GM18520 (cell line): ENCODE measurements at regions not wholly inside any gene's neighbourhood (a gene's known extent, or its start where the extent isn't known, plus 50 kb on each side); places are given as distances from the start of the nearest gene placed in this dataset.

Experiments used
- ATAC-seq: cut with Tn5 transposase; IDR thresholded peaks from one replicate; pipeline ENCODE4 v1.9.1; 2021; ENCODE audit not compliant: unreplicated experiment

DNA sequence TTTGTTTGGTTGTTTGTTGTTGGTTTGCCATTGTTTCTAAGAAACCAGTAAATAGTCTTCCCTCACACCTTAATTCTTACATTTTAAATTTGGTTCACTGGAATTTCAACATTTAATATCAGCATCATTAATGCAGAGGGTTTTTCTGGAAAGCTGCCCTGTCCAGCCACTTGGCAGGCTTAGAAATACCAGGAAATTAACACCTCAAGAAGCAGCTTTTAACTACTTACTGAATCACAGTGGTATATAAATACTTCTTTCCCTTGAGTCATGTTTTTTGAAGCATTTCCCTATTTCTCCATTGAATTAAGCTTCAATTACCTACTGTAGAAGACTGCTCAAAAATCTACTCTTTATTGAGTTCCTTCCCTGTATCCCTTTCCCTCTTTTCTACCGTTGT, 1221.1 kb upstream of the ADGRL3 start:
- no peak for ATAC-seq

DNA sequence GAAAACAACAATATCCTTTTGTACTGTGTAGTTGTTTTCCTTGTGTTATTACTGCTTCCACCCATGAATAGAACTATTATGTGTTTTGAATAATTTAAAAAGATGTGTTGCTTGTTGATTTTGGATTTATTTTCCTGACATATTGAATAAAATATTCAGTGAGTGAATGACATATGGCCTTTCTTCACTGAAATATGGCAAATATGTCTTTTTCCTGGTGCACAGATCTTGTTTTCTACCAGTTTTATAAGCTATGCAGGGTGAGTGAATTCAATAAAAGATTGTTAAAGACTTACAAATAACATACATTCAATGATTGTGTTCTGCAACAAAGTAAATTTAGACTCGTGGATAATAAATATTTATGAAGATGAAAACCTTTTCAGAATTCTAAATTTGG, 1216.3 kb upstream of the ADGRL3 start:
- no peak for ATAC-seq

DNA sequence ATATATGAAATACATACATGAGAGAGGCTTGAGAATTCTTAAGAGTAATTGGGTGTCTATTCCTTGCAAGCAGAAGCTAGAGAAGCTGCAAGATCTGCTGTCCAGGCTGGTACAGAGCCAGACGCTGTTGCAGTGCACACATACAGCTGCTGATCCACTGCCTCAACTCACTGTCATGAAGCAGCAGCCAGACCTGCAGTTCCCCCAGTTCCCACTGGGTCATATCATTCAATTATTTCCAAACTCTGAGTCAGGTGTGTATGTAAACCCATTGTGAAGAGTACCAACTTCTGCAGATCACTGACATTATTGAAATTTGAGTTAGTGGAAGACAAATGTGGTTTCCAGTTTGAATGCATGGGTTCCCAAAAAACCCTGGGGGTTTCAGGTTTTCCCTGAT, 1212.8 kb upstream of the ADGRL3 start:
- ATAC-seq = no peak

DNA sequence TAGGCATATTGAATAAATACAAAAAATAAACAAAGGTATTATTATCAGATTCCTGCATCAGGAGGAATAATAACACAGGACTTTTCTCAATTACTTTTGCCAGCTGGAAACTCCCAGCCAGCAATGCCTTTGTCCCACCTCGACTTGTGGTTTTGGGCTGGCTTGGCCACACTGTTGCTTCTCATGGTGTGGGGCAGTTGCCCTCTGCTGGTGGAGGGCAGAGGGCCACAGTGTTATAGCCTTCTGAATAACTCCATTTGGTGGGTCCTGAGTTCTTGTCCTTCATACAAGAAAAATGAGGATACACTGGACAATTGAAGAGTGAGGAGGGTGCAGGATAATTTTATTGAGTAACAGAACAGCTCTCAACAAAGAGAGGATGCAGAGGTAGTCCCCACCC, 1206.0 kb upstream of the ADGRL3 start:
- no peak for ATAC-seq

DNA sequence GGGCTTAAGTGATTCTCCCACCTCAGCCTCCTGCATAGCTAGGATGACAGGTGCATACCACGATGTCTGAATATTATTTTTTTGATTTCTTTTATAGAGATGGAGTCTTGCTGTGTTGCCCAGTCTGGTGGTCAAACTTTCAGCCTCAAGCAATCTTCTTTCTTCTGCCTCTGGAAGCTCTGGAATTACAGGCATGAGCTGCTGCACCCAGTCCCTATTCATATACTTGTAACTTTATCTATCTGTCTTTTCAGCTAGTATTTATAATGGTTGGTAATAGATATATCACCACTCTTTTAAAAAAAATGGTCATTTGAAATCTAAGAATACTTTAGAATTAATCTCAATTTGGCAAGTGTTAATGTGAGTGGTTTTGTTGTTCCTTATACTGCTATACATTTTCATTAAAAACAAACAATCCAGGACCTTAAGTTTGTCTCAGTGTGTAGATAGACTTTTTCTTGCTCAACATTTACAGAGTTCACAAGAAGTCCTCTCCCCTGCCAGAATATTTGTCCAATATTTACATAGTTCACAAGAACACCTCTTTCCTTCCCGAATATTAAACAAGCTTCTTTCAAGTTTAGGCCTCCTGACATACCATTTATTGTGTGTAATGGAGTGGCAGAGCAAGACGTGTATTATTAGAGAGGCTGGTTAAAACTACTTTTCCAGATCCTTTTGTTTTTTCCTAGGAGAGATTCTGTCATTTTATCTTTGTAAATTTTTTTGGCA, 1197.4 kb upstream of the ADGRL3 start:
- ATAC-seq = no peak

DNA sequence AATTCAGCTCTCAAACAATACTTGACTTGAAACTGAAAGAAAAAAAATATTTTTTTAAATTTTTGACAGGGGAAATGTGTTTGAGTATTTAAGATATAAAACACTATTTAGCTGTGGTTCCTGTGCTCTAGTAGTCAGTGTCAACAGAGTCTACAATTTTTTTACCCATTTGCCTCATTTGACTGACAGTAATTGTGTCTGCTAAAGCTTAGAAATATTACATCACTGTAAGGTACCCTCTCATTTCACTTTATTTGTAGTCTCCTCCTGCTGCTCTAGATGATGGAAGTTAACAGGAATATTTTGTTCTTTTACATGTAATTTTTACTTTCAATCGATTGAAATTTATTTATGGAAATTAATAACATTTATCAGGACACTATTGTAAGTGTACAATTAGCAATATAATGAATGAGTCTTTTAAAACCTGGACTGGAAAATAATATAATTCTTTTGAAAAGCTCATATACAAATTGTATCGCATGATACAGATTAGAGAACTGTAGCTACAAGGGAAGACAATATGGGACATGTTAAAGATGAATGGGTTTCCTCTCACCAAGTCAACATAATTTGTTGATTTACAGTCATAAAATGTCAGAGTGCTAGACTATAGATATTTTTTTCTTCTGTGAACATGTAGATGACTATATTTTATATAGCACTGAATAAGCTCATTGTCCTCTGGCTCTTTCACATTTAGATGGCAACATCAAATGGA, 1186.5 kb upstream of the ADGRL3 start:
- ATAC-seq = no peak

DNA sequence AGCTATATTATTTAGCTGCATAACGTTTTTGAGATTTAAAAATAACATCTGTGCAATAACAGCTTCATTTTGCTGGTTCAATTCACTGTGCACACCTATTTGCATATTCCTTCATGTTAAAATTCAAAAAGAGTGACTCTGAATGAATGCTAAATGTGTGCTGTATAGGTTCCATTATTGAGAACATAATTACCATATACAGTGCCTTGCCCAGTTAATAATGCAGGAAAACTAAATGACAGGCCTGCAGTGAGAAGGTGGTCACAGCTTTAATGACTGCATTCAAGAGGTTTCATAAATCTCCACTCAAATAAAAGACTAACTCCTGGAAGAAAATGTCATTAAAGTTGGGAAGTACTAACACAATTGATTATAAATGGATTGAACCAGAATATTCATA, 1183.2 kb upstream of the ADGRL3 start:
- no peak for ATAC-seq

DNA sequence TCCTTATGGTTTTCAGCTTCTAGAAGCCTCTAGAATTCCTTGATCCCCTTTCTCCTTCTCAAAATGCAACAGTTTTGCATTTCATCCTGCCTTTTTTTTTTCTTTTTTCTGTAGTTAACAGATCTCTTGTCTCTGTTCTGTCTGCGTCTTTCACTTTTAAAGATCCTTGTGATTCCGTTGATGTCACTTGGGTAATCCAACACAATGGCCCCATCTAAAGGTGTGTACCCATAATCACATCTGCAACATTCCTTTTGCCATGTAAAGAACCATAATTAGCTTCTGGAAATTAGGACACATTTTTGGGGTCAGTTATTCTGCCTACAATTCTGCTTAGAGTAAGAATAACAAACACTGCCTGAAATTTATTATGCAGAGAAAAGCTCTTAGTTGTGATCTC, 1180.9 kb upstream of the ADGRL3 start:
- no peak for ATAC-seq

DNA sequence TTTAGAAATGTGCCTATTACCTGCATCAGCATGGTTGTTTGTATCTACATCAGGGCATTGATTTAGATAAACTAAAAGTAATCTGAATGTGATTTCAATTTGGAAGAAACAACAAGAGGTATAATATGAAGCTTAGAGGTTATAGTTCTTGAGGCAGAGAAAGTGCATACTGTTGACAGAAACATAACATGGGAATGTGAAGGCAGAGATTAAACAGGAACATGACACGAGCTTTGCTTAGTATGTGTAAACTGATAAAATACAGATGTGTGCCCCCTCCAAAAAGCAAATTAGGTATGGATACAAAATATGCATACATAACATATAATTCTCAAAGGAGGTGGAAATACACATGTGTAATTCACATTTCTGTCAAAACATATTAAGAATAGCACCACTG, 1180.2 kb upstream of the ADGRL3 start:
- ATAC-seq = no peak

DNA sequence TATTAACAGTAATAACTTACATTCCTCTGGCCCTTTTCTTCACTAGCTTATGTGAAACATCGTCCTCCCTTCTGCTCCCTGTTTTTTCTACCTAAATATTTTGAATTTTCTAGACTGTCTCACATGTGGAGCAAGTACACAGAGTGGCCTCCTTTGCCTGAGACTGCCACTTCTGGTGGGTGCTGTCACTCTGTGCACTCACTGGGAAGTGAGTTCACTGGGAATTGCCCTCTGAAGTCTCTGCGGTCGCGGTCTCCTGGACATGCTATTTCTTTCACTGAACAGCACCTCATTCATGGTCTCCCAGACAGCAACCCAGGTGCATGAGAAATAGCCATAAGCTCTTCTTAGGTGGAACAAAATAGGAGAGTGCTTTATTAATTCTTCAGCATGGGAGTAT, 1179.7 kb upstream of the ADGRL3 start:
- no peak for ATAC-seq

DNA sequence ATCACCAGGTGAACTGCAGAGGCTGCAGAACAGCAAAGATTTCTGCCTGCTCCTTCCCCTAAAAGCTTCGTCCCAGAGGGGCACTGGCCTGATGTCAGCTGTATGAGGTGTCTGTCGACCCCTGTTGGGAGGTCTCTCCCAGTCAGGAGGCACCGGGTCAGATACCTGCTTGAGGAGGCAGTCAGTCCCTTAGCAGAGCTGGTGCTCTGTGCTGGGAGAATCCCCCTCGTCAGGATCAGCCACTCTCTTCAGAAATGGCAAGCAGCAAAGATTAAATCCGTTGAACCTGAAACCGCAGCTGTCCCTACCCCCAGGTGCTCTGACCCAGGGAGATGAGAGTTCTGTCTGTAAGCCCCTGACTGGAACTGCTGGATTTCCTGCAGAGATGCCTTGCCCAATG, 1166.3 kb upstream of the ADGRL3 start:
- no peak for ATAC-seq

DNA sequence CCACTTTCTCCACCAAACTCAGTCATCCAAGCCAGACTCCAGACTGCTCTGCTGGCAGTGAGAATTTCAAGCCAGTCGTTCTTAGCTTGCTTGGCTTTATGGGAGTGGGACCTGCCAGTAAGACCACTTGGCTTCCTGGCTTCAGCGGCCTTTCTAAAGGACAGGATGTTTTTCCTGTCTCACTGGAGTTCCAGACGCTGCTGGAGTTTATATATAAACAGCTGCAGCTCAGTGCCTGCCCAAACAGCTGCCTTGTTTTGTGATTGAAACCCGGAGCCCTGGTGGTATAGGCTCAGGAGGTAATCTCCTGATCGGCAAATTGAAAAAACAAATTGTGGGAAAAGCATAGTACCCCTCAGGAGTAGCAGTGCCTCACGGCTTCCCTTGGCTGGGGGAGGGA, 1165.8 kb upstream of the ADGRL3 start:
- ATAC-seq = no peak

DNA sequence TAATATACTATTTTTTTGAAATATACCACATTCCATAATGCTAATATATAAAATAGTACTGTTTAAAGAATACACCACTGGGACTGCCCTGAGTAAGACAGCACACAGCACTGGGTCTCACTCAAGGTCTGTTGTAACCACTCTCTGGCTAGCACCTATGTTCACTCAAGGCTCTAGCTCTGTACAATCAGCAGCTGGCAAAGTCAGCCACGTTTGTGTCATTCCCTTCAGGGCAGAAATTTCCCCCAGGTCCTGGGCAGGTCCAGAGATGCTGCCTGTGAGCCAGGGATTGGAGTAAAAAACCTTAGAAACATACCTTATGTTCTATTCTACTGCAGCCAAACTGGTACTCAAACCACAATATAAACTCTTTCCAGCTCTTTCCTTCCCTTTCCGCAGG, 1160.2 kb upstream of the ADGRL3 start:
- ATAC-seq = no peak

DNA sequence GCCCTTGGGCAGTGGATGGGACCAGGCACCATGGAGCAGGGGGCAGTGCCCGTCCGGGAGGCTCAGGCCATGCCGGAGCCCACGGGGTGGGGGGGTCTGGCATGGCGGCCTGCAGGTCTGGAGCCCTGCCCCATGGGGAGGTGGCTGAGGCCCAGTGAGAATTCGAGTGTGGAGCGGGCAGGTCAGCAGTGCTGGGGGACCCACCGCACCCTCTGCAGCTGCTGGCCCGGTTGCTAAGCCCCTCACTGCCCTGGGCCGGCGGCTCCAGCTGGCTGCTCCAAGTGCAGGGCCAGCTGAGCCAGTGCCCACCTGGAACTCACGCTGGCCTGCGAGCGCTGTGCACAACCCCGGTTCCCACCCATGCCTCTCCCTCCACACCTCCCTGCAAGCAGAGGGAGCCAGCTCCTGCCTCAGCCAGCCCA, 1157.9 kb upstream of the ADGRL3 start:
- no peak for ATAC-seq

DNA sequence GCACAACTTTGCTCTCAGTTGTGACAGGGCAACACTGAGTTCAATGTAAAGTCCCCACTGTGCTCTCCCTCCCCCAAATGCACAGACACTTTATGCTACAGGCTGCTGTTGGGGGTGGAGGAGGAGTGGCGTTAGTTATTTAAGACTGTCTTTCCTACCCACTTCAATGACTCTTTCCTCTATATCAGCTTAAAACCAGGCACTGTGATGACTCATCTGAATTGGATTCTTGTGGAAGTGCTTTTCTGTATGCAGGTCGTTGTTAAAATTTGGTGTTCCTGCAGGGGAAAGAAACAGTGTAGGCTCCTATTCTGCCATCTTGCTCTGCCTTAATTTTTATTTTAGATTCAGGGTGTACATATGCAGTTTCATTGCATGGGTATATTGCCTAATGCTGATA, 1157.2 kb upstream of the ADGRL3 start:
- no peak for ATAC-seq

DNA sequence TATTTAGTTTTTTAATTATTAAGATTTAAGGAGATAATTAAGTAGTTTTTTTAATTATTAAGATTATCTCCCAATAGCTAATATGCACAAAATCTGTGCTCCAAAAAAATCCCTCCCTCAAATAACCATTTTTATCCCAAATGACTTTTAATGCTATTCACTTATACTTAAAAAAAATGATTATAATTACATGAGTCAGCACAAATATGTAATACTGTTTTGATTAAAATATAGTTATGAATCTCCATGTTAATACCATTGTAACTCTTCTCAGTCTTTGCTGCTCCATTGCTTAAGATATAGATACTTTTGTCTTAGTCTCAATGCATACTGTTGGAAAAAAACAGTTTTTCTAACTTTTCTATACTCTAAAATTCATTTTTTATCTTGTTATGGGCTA, 1121.1 kb upstream of the ADGRL3 start:
- ATAC-seq = no peak

DNA sequence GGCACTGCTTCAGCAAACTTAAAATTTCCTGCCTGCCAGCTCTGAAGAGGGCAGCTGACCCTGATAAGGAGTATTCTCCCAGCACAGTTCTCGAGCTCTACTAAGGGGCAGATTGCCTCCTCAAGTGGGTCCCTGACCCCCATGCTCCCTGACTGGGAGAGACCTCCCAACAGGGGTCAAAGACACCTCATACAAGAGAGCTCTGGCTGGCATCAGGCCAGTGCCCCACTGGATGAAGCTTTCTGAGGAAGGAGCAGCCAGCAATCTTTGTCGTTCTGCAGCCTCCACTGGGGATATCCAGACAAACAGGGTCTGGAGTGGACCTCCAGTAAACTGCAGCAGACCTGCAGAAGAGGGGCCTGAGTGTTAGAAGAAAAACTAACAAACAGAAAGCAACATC, 1118.3 kb upstream of the ADGRL3 start:
- no peak for ATAC-seq

DNA sequence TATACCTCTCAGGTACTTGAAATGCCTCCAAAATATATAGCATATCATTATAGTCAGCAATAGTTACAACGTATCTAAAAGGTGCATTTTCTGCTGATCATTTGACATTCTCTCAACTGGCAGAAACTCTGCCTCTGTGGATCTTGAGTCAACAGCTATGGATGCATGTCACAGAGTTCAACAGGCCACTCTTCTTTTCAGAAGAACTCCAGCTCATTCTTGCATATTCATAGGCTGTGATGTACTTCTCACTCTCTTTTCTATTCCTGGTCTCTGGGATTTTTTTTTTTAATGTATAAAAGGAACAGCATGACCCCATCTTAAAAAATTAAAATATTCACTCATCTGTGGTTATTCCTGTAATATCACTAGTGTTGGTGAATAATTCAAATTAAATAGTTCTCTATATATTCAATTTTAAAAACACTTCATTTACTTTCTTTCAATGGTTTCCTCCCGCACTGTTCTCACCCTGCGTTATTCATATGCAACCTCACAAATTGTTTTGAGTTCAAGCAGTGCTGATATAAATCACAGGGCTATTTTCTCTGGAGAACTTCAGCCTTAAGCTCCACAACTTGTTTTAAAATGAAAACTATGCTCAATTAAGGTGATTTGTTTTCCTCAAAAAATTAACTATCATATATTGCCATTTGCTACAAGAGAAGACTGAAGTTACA, 1111.2 kb upstream of the ADGRL3 start:
- no peak for ATAC-seq

DNA sequence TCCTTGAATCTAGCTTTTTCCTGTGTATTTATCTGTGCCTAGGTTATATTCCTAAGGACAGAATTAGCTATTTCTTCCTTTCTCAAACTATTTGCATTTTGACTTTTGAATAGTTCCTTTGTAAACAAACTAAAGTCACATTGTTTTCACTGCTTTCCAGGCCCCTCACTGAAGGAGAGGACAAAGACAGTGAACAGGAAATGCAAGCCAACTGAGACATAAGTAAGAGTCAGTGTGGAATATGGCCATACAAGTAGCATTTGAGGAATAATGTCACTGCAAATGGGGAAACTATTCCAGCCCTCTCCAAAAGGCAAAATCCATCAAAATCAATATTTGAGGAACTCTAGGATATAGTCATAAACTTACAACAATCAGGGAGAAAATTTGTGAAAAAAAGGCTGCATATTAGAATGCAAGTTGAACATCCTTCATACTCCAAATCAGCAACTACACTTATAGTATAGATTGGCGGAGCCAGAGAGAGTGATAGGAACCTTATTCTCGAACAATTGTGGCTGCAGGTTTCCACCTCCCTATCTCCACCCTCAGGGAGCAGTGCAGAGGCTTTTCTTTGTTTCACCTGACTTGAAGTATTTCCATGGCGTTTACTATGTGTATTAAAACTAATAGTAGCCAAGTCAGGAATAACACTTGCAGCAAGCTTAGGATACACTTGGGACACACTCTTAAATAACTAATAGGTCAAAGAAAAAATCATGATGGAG, 1110.4 kb upstream of the ADGRL3 start:
- ATAC-seq = no peak

DNA sequence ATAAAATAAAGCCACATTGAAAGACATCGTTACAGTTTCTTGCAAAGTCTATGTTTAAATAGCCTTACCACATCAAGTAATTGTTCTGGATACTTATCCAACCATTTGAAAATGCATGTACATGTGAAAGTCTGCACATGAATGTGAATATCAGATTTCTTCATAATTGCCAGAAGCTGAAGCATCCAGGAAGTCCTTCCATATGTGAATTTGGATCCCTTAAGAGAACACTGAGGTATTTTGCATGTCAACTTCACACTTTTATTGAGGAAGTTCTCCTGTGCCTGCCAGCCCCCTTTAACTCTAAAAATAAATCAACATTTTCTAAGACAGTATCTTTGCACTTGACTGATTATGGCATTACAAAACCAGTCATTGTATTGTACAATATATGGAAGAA, 1103.5 kb upstream of the ADGRL3 start:
- no peak for ATAC-seq

DNA sequence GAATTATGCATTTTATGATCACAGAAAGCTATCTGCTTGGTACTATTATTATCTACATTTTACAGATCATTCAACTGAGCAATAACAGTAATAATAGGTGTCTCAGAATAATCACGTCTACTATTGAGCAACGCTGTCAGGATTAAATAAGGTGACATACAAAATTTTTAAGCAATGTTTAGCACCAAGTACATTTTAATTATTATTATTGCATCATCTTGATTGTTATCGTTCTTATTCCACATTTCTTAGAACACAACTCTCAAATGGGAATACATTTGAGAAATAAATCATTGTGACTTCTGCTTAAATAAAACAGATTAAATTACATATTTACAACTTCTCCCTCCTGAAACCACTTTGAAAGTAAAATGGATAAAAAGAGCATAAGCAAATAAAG, 1083.5 kb upstream of the ADGRL3 start:
- no peak for ATAC-seq
